GM18505 (cell line): ENCODE measurements at regions not wholly inside any gene's neighbourhood (a gene's known extent, or its start where the extent isn't known, plus 50 kb on each side); places are given as distances from the start of the nearest gene placed in this dataset.
"Not testable (repeated sequence)": the region's sequence is repeated elsewhere in the genome, so short reads cannot be mapped to it uniquely, and the experiment has no call there.

Experiments
- ATAC-seq: cut with Tn5 transposase; IDR thresholded peaks from one replicate; pipeline ENCODE4 v1.9.1; 2021; ENCODE audit not compliant: unreplicated experiment
- POLR2A ChIP-seq: IDR thresholded peaks from 4 replicates; pipeline ENCODE4 v1.6.1; 2011; ENCODE audit warnings: borderline replicate concordance; ENCODE audit not compliant: insufficient read depth, insufficient read length; ENCODE audit errors: extremely low read depth

DNA sequence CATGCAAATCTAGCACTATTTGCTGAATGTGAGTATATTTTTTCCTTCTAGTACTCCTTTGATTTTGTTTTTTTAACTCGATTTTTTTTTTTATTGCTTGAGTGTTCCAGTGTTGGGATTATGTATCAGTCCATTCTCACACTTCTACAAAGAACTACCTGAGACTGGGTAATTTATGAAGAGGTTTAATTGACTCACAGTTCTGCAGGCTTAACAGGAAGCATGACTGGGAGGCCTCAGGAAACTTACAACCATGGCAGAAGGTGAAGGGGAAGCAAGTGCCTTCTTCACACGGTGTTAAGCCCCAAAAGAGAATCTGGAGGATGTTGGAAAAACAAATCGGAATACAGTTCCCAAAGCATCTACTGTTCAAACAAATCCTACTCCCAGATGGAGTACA is 69.1 kb downstream of the ZNF518B start:
- ATAC-seq = not testable (repeated sequence)

- no peak for ATAC-seq
- no peak for TF ChIP-seq POLR2A
Observed at GRCh38 chr4:10385994-10386394, 71.2 kb downstream of the ZNF518B start.

DNA sequence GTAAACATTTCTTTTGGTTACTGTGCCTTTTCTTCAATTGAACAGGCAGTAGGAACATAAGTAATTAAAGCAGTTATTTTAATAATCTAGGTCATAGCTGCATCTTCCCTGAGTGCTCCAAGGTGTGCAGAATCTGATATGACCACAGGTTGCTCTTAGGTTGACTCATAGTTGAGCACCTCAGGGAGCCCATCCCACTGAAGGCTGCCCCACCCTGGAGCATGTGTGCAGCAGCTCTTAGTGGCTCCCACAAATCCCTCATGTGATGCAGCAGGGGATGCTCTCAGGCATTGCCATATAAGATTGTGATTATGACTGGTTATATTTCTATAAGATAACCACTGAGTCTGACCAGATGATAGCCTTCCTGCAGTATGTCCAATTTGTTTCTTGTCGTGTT is 72.3 kb downstream of the ZNF518B start:
- ATAC-seq = no peak
- TF ChIP-seq POLR2A = no peak

- ATAC-seq = no peak
- TF ChIP-seq POLR2A = no peak
Observed at GRCh38 chr4:10383417-10383816, 73.8 kb downstream of the ZNF518B start.

DNA sequence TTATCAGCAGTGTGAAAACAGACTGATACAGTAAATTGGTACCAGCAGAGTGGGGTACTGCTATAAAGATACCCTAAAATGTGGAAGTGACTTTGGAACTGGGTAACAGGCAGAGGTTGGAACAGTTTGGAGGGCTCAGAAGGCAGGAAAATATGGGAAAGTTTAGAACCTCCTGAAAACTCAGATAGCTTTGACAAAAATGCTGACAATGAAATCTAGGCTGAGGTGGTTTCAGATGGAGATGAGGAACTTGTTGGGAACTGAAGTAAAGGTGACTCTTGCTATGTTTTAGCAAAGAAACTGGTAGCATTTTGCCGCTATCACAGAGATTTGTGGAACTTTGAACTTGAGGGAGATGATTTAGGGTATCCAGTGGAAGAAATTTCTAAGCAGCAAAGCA is 75.1 kb downstream of the ZNF518B start:
- not testable (repeated sequence) for ATAC-seq

- ATAC-seq = no peak
Observed at GRCh38 chr4:10381146-10381545, 76.1 kb downstream of the ZNF518B start.

GRCh38 chr4:10380735-10381134 is 76.5 kb downstream of the ZNF518B start:
- no peak for TF ChIP-seq POLR2A
- no peak for ATAC-seq

More at GRCh38 chr4:10381146-10381545, 76.1 kb downstream of the ZNF518B start:
- no peak for TF ChIP-seq POLR2A

GRCh38 chr4:10371869-10372471 is 85.3 kb downstream of the ZNF518B start:
- TF ChIP-seq POLR2A = no peak

GRCh38 chr4:10371121-10371520 is 86.1 kb downstream of the ZNF518B start:
- TF ChIP-seq POLR2A = no peak
- no peak for ATAC-seq

More at GRCh38 chr4:10371869-10372471, 85.3 kb downstream of the ZNF518B start:
- ATAC-seq = no peak

GRCh38 chr4:10369517-10369916 is 87.7 kb downstream of the ZNF518B start:
- TF ChIP-seq POLR2A = no peak
- no peak for ATAC-seq

GRCh38 chr4:10366628-10367027 is 90.6 kb downstream of the ZNF518B start:
- ATAC-seq = no peak
- no peak for TF ChIP-seq POLR2A

DNA sequence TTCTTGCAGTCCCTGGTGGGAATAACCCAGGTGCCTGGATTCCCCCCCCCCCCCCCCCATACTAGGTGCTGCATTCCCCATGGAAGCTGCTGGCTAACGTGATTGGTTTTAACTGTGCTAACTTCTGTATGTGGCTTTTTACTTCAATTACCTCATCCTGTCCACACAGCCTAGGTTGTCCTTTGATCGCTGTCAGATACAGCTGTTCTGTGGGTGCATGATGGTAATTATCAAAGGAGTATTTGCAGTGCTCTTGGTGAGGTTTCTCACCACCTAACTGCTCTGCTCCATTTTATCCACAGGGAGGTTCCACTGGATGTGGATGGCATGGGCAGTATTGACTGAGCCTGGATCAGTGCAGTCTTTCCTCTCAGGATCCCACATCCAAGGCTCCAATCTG is 93.0 kb downstream of the ZNF518B start:
- no peak for TF ChIP-seq POLR2A
- ATAC-seq = no peak

DNA sequence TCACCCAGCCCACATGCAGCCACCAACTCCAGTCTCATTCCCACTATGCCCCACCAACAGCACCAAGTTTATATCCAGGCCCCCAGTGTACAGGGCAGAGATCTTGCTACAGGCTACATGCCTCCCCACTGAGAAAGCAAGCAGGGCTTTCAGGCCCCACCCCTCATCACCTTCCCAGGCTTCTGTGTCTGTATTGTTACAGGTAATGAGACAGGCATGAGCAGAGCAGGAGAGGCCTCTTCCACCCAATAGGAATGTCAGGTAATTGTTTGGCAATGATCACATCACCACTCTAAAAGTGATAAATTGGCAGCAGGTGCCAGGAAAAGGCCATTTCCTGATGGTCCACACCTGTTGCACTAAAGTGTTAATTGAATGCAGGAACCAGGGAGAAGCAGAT is 102.5 kb downstream of the ZNF518B start:
- no peak for ATAC-seq
- no peak for TF ChIP-seq POLR2A

- no peak for TF ChIP-seq POLR2A
- ATAC-seq = no peak
Observed at GRCh38 chr4:10354225-10354624, 103.0 kb downstream of the ZNF518B start.

DNA sequence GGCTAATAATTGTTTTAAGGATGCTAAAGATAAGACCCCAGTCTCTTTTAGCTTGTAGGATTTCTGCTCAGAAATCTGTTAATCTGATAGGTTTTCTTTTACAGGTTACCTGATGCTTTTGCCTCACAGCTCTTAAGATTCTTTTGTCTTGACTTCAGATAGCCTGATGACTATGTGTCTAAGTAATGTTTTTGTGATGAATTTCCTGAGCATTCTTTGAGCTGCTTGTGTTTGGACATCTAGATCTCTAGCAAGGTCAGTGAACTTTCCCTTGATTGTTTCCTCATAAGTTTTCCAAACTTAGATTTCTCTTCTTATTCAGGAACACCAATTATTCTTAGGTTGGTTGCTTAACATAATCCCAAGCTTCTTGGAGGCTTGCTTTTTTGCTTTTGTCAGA is 104.1 kb downstream of the ZNF518B start:
- ATAC-seq = no peak
- no peak for TF ChIP-seq POLR2A
